NOMO-1 (cell line): ENCODE measurements at regions not wholly inside any gene's neighbourhood (a gene's known extent, or its start where the extent isn't known, plus 50 kb on each side); places are given as distances from the start of the nearest gene placed in this dataset.
"Not testable (repeated sequence)": the region's sequence is repeated elsewhere in the genome, so short reads cannot be mapped to it uniquely, and the experiment has no call there.

Experiments
- DNase-seq, 2 experiments: peaks; one replicate each; lab custom pipeline; 2025; ENCODE audit not compliant: unreplicated experiment in 2 of 2; lab: John Stamatoyannopoulos, UW

DNA sequence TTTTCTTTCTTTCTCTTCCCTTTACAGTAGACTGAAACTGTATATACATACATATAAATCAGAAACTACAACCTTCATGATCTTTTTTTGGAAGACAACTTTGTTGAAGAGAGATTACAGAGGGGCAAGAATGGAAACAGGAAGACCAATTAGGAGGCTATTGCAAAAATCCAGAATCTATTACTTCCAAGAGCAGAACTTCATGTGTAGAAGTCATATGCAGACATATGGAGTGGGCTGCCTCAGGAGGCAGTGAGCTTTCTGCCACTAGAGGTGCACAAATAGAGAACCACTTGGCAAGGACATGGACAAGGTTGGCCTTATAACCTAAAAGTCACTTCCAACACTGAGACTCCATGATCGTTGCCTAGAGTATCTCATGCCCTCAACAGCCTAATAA lies 157.8 kb upstream of the NR4A3 start:
- peak in 1 of 2 experiments; percentile 6 for DNase-seq

DNA sequence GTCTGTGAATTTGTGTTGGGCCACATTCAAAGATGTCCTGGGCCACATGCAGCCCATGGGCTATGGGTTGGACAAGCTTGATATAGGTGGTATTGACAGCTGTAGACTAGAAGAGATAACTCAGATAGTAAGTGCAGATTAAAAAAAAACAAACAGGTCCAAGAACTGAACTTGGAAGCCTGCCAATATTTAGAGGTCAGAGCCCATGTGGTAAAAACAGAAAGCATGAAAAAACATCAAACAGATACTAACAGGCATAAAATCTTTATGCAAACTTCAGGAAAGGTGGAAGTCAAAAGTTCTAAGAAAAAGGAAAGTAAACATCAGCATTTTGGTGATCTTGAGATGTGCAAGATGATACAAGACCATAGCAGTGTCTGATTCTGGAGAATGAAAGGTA lies 155.1 kb upstream of the NR4A3 start:
- no peak for DNase-seq

DNA sequence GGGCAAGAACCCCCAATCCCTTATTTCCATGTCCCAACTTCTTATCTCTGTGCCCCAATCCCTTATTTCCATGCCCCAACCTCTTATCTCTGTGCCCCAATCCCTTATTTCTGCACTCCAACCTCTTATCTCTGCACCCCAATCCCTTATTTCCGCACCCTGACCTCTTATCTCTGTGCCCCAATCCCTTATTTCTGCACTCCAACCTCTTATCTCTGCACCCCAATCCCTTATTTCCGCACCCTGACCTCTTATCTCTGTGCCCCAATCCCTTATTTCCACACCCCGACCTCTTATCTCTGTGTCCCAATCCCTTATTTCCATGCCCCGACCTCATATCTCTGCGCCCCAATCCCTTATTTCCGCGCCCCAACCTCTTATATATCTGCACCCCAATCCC lies 150.8 kb upstream of the NR4A3 start:
- DNase-seq = not testable (repeated sequence)

DNA sequence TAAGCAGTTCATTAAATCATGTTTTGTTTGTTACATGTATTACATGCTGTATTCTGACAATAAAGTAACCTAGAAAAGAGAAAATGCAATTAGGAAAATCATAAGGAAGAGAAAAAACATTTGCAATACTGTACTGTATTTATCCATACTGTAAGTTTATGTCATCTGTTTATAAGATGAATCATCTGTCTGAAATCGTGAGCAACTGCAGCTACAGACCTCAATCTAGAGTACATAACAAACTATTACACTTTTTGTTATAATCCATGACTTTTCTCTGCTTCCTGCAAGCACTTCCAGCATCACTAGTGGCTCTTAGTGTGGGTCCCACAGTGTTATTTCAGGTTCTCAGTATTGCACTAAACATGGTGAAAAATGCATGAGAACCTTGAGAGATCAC lies 144.4 kb upstream of the NR4A3 start:
- DNase-seq = no peak

DNA sequence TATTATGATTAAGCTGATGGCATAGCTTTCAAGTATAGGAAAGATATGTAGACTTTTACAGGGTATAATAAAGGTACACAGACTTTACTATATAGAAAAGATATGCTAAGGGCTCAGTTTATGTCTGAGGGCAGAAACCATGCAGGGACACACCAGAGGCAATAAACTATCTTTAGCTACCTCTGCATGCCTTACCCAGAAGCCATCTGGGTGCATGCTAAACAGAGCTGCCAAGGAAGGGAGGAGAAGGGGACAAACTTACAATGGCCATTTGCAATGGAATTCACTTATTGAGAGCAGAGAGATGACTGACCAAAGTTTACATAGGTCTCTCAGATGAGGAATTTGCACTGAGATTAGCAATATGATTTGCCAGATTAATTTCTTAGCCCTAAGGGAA lies 143.1 kb upstream of the NR4A3 start:
- no peak for DNase-seq

DNA sequence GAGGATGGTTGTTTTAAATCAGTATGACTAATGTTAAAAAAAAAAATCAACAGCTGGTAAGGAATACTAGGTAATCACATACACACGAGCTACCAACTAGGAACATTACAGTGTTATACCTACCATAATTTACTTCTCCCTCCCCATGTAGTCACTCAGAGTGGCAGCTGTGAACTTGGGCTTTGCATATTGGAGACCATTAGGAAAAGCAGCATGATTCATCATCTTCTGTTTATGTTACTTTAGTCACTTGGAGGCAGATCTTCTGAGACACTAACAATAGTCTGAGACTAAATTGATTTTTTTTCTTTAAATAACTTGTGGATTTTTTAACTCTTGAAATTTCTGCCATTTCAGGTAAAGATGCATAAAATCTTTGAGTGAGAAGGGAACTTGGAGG lies 141.5 kb upstream of the NR4A3 start:
- DNase-seq = no peak

DNA sequence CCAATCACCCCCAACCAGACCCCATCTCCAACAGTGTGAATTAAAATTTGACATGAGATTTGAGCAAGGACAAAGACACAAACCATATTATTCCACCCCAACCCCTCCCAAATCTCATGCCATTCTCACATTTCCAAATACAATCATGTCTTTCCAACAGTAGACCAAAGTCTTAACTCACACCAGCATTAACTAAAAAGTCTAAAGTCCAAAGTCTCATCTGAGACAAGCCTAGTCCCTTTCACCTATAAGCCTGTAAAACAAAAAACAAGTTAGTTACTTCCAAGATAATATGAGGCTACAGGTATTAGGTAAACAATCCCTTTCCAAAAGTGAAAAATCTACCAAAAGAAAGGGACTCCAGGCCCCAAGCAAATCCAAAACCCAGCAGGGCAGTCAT lies 140.6 kb upstream of the NR4A3 start:
- no peak for DNase-seq

DNA sequence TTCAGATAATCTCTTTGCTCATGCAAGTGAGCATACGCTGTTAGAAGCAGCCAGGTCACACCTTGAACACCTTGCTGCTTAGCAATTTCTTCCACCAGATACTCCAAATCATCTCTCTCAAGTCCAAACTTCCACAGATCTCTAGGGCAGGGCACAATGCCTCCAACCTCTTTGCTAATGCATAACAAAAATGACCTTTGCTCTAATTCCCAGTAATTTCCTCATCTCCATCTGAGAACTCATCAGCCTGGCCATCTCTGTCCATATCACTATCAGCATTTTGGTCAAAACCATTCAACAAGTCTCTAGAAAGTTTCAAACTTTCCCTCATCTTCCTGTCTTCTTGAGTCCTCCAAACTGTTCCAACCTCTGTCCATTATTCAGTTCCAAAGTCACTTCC lies 139.3 kb upstream of the NR4A3 start:
- no peak for DNase-seq

DNA sequence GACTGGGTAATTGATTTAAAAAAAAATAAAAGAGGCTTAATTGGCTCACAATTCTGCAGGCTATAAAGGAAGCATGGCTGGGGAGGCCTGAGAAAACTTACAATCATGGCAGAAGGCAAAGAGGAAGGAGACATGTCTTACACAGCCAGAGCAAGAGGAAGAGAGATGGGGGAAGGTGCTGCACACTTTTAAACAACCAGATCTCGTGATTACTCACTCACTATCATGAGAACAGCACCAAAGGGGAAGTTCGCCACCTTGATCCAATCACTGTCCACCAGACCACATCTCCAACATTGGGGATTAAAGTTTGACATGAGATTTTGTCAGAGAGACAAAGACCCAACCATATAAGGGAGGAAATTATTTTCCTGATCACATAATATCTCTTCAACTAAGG lies 138.8 kb upstream of the NR4A3 start:
- DNase-seq = peak; percentile 55 to 62

DNA sequence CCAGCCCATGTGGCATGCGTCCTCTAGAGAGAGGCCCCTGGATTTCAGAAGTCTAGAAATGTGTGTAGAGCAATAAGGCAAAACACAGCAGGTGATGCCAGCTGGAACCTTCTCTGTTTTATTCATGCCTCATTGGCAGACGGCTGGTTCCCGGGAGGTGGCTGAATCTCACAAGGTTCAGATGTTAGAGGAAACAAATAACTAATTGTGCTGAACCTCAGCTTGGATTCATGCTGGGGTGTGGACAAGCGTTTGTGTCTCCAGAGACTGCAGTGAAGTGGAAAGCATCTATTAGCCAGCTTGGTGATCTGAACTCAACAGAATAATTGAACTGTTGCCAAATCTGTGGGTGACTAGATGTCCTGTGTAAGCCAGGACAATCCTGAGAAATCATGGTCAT lies 131.1 kb upstream of the NR4A3 start:
- no peak for DNase-seq

DNA sequence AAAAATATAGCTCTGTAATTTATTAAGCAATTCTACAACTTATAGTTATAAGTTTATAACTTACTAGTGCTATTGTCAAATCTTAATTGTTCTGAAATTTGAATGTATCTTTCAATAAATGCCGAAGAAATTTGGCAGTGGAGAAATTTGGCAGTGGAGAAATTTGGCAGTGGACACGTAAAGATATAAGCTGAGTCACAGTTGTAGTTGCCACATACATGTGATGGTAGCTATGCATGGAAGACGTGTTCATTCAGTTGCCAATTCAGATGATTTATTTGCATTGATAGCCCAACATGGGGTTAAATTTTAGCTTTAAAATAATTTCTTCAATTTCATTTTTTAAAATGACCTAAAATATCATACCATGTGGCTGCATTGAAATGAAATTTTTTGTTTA lies 127.8 kb upstream of the NR4A3 start:
- no peak for DNase-seq

DNA sequence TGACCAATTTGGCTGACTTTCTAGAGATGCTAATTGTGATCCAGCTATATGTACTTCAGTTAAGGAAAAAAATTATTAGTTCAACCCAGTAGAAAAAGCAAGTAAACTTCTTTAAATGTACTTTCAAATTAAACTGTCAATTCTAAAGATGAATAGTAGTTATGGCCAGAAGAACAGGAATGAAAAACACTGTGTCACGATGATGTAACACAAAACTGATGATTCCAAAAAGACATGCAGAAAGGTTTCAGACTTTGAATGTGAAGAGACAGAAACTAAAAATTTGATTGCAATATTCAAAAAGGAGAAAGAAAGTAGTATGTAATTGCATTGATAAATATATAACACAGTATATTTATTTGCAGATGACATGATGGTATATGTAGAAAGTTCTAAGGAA lies 127.3 kb upstream of the NR4A3 start:
- DNase-seq = peak; percentile 19 to 48

DNA sequence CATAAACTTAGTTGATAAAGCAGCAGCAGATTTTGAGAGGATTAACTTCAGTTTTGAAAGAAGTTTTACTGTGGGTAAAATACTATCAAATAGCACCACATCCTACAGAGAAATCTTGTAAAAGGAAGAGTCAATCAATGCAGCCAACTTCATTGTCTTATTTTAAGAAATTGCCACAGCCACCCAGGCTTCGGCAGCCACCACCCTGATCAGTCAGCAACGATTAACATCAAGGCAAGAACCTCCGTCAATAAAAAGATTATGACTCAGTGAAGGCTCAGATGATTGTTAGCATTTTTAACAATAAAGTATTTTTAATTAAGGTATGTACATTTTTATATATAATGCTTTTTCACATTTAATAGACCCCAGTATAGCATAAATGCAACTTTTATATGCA lies 122.3 kb upstream of the NR4A3 start:
- no peak for DNase-seq

DNA sequence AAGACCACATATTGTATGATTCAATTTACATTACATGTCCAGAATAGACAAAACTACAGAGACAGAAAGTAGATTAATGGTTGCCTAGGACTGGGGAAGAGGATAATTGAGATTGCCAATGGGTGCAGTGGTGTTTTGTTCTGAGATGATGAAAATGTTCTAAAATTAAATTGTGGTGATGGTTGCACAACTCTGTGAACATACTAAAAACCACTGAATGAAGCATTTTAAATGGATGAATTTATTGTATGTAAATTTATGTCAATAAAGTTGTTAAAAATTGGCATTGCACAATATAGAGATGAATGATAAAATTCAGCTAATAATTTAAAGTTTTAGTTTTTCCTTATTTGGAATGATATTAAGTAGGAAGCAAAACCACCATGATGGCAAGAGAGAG lies 109.5 kb upstream of the NR4A3 start:
- DNase-seq = peak; percentile 36 to 78

DNA sequence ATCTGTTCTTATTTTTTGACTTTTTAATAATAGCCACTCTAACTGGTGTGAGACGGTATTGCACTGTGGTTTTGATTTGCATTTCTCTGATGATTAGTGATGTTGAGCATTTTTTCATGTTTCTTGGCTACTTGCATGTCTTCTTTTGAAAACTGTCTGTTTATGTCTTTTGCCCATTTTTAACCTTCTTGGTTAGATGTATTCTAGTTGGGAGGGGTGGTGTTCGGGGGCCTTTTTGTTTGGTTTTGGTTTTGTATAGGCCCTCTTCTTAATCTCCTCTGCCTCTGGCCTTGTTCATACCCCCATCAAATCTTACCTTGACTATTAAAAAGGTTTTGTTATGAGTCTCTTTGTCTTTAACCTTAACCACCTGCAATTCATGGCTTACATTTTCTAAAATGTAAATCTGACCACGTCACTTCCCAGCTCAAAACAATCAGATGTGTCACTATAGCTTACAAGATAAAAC lies 107.8 kb upstream of the NR4A3 start:
- no peak for DNase-seq

DNA sequence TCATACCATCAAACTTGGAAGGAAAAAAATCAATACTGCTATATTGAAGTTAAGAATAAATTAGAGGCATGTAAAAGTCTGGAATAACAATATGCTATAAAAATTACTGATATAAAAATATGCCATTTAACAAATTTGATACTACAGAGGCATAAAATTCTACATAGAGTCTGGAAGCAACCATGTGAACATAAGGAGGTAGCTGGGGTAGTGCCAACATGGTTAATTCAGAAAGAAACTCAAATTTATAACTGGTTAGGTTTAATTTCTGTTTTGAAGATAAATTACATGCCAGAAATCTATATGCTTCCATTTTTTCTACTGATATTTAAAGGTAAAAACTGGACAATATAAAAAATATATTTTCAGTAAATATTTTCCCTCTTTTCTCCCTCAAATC lies 103.1 kb upstream of the NR4A3 start:
- no peak for DNase-seq

DNA sequence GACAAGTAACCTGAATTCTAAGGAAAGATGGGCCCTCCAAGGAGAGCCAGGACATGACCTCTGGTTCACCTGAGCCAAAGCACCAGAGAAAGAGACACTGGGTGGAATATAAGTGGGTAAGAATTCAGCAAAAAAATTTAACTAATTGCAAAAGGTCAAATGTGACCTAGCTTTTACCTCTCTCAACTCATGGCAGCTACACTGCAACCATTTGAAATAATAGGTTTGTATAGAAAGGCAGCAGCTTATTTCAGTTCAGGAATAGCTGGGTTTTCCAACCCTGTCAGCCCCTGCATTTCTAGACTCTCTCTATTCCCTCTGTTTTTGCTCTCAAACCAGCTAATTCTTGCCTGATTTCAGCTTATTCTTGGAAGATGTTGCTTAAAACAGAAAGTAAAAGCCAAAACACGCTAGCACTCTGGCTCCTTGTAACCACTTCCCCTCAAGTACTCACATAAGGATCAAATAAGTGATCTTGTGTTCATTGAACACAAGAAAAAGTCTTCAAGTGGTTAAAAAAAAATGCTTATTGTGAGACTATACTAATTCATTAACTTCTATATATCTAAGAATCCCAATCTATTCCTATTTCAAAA lies 101.1 kb upstream of the NR4A3 start:
- peak; percentile 43 to 49 for DNase-seq

DNA sequence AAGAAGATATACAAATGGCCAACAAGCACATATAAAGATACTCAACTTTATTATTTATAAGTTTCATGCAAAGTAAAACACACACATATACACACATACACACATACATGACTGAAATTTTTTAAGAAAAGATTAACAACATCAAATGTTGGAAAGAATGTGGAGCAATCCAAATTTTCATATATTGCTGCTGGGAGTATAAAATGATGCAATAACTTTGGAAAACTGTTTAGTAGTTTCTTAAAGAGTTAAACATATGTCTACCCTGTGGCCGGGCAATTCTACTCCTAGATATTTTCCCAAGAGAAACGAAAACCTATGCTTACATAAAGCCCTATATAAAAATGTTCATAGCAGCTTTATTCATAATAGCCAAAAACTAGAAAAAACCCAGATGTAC lies 99.8 kb upstream of the NR4A3 start:
- DNase-seq = no peak

DNA sequence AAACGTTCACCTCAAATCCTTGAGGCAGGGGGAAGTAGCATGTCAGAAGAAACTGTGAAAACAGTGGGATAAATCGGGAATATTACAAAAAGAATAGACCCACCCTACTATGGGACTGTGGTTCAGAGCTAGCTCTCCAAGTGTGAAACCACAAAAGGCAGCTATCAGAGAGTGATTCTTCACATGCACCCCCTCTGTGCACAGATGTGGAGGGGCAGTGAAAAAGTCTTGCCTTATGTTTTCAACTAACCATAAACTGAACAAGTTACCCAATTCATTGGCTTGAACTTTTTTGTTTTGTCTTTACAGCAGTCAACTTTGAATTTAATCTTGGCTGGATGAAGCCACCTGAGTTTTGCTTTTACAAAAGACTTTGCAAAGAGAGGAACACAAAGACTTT lies 98.8 kb upstream of the NR4A3 start:
- DNase-seq = no peak

DNA sequence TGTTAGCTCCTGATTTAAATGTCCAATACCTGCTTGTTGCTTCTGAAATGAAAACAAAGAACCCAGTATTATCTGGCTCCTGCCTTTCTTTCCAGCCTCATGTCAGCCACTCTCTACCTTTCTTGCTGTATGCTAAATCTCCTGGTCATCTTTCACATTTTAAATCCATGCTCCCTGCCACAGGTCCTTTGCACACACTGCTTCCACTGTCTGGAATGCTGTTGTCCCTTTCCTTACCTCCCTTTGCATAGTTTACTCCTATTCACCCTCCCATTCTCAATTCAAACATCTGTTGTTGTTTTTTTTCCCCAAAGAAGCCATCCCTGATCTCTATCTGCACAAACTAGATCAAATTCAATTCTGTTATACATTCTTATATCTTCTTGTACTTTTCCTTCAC lies 97.0 kb upstream of the NR4A3 start:
- DNase-seq = no peak

DNA sequence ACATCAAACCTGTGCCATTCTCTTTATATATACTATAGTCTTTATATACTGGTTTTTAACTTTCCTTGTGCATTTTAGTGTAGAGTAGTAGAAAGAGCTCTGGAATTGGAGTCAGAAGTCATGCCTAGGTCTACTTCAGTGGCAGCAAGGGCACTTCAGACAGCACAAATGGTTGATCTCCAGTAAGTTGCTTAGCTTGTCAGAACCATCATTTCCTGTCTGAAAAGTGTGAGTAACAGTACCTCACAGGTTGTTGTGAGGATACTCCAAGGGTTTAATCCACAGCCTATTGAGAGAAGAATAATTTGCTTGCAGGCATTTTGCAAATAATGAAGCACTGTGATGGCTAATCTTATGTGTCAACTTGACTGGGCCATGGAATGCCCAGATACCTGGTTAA lies 95.8 kb upstream of the NR4A3 start:
- no peak for DNase-seq

DNA sequence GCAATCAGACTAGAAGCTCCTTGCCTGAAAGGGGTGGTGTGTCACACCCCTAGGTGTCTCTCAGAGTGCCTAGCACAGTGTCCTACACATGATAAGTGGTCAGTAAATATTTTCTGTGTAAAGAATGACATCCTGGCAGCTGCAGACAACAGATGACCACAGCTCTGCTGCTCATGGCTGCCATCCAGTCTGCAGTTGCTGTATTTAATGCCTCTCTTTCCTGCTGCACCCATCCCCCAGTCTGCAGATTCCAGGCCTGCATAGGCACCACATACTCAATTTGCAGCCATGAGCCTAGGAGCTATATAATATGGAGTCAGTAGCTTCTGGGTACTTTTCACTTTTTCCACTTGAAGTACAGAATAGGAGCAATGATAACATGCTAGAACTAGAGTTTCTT lies 94.9 kb upstream of the NR4A3 start:
- DNase-seq = no peak

DNA sequence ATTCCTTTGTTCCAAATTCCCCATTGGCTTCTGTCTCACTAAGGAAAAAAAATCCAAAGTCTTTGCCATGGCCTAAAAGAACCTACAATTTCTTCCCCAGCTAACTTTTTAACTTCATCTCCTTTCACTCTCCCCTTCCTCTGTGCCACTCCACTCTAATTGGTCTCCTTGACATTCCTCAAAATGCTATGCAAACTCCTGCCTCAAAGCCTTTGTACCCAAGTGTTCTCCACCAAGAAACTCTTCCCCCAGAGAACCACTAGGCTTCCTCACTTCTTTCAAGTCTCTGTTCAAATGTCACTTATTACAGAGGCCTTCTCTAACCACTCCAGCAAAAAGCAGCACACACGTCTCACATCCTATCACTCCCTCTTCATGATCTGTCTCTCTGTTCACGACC lies 91.6 kb upstream of the NR4A3 start:
- DNase-seq = no peak
